PC-3 (cell line): ENCODE measurements at regions not wholly inside any gene's neighbourhood (a gene's known extent, or its start where the extent isn't known, plus 50 kb on each side); places are given as distances from the start of the nearest gene placed in this dataset.

ENCODE experiments used
- ATAC-seq: fragments of 200-7000 bp; cut with Tn5 transposase; 2 replicates; pipeline ENCODE4 v1.9.1; 2020; ENCODE audit warnings: mild to moderate bottlenecking, moderate library complexity
- BruUV-seq: library from RNA; stranded (reverse); fragments of 400-500 nt; replicated peaks from 2 replicates; lab custom pipeline; 2021; lab: Mats Ljungman, UMichigan
- CTCF ChIA-PET: fragments of 300-600 bp; sonication (Branson Sonifier 250); formaldehyde crosslinking; loops from one replicate; lab custom pipeline; 2022; ENCODE audit warnings: antibody characterized with exemption; lab: Charles Lee
- POLR2A ChIA-PET: fragments of 300-600 bp; sonication (Branson Sonifier 250); formaldehyde crosslinking; loops from one replicate; lab custom pipeline; 2022; ENCODE audit warnings: antibody characterized with exemption; ENCODE audit not compliant: unreplicated experiment; lab: Charles Lee
- DNase-seq: peaks from one replicate; pipeline ENCODE4 v3.0.0-alpha.2; 2015
- H2AFZ ChIP-seq: fragments of 300-600 bp; sonication (generic); 2 replicates; pipeline ENCODE4 v1.6.0; 2016; ENCODE audit warnings: antibody characterized with exemption, low read length
- H3F3A ChIP-seq: fragments of 300-600 bp; sonication (generic); one replicate; pipeline ENCODE4 v1.6.0; 2017; ENCODE audit warnings: antibody characterized with exemption, low read length, control low read depth, mild to moderate bottlenecking; ENCODE audit not compliant: unreplicated experiment
- H3K27ac ChIP-seq: fragments of 300-600 bp; sonication (generic); 2 replicates; pipeline ENCODE4 v1.5.1; 2016; ENCODE audit warnings: mild to moderate bottlenecking, low read length
- H3K27me3 ChIP-seq: fragments of 300-600 bp; sonication (generic); 2 replicates; pipeline ENCODE4 v1.6.1; 2016; ENCODE audit warnings: low read length, mixed read lengths
- H3K36me3 ChIP-seq: fragments of 300-600 bp; sonication (generic); 2 replicates; pipeline ENCODE4 v1.6.1; 2016; ENCODE audit warnings: low read depth, mixed run types, low read length, mixed read lengths
- H3K4me1 ChIP-seq: fragments of 300-600 bp; sonication (generic); 2 replicates; pipeline ENCODE4 v1.5.1; 2016; ENCODE audit warnings: low read length; ENCODE audit not compliant: insufficient read depth
- H3K4me2 ChIP-seq: fragments of 300-600 bp; sonication (generic); 2 replicates; pipeline ENCODE4 v1.6.0; 2016; ENCODE audit warnings: low read length
- H3K4me3 ChIP-seq: fragments of 300-600 bp; sonication (generic); 2 replicates; pipeline ENCODE4 v1.5.1; 2016; ENCODE audit warnings: mild to moderate bottlenecking, low read length, mixed read lengths
- H3K79me2 ChIP-seq: fragments of 300-600 bp; sonication (generic); 2 replicates; pipeline ENCODE4 v1.6.1; 2017; ENCODE audit warnings: low read length, mixed read lengths
- H3K9ac ChIP-seq: fragments of 300-600 bp; sonication (generic); 2 replicates; pipeline ENCODE4 v1.6.0; 2016; ENCODE audit warnings: mild to moderate bottlenecking, low read length
- H3K9me2 ChIP-seq: fragments of 300-600 bp; sonication (generic); replicated peaks from 2 replicates; pipeline ENCODE4 v1.6.1; 2016; ENCODE audit warnings: mixed run types, low read length, mixed read lengths
- H3K9me3 ChIP-seq: fragments of 300-600 bp; sonication (generic); 2 replicates; pipeline ENCODE4 v1.6.1; 2016; ENCODE audit warnings: low read length, mixed read lengths
- H4K20me1 ChIP-seq: fragments of 300-600 bp; sonication (generic); 2 replicates; pipeline ENCODE4 v1.6.1; 2016; ENCODE audit warnings: low read length, mixed read lengths
- CTCF ChIP-seq: fragments of 300-600 bp; sonication (generic); conservative IDR thresholded peaks from 2 replicates; pipeline ENCODE4 v1.5.1; 2017; ENCODE audit warnings: antibody characterized with exemption, low read depth, mild to moderate bottlenecking, low read length
- EZH2 ChIP-seq: fragments of 300-600 bp; sonication (generic); IDR thresholded peaks from one replicate; pipeline ENCODE4 v1.6.1; 2017; ENCODE audit warnings: antibody characterized with exemption, mild to moderate bottlenecking, low read length; ENCODE audit not compliant: unreplicated experiment
- EZH2phosphoT487 ChIP-seq: fragments of 300-600 bp; sonication (generic); IDR thresholded peaks from 2 replicates; pipeline ENCODE4 v1.6.1; 2018; ENCODE audit warnings: mild to moderate bottlenecking, antibody characterized with exemption, low read length, borderline replicate concordance
- intact Hi-C: fragments of 100-400 bp; cut with micrococcal nuclease; formaldehyde crosslinking; loops from 2 replicates; pipeline ENCODE4 v1.9.0; 2023

- TF ChIP-seq CTCF (no peak), EZH2phosphoT487 (no peak), EZH2 (no peak)
- Histone ChIP-seq H3K79me2 (no peaks in the 10 kb centered on the region), H3K9me3 (no peaks in the 10 kb centered on the region), H3K9me2 (no peaks in the 10 kb centered on the region), H3K9ac (no peak overlapping the region), H3K4me1 (no peaks in the 10 kb centered on the region; the same call in 1 of the 2 replicates), H3K4me2 (no peak overlapping the region), H3K27me3 (peaks cover 14% of the 10 kb centered on the region), H3F3A (no peaks in the 10 kb centered on the region), H3K27ac (no peak overlapping the region), H3K36me3 (no peaks in the 10 kb centered on the region), H2AFZ (no peak overlapping the region), H4K20me1 (no peaks in the 10 kb centered on the region), H3K4me3 (no peak overlapping the region)
- BruUV-seq: no TSS peak
- ATAC-seq (peak; percentile 45; the same call in 1 of the 2 replicates), DNase-seq (peak; percentile 9)
- POLR2A ChIA-PET: no interaction called here
- intact Hi-C loops: no loop called here
- CTCF ChIA-PET: no interaction called here
Observed at GRCh38 chr10:120095875-120096274, 203.3 kb downstream of the SEC23IP start.

- no peaks in the 10 kb centered on the region for H3K79me2 ChIP-seq
- H3K27me3 ChIP-seq: peaks cover 32% of the 10 kb centered on the region
- no peaks in the 10 kb centered on the region for H3K36me3 ChIP-seq
- ATAC-seq (no peak), DNase-seq (no peak)
- H3F3A ChIP-seq: no peaks in the 10 kb centered on the region
- no peak overlapping the region for H3K27ac ChIP-seq
- H4K20me1 ChIP-seq: no peaks in the 10 kb centered on the region
- H3K9me3 ChIP-seq: no peaks in the 10 kb centered on the region
- POLR2A ChIA-PET: no interaction called here
- no peak overlapping the region for H3K4me2 ChIP-seq
- no peak overlapping the region for H3K9ac ChIP-seq
- no peak for TF ChIP-seq EZH2phosphoT487
- no peak for TF ChIP-seq EZH2
- TF ChIP-seq CTCF: no peak
- H3K4me1 ChIP-seq: no peaks in the 10 kb centered on the region; the same call in 1 of the 2 replicates
- H3K4me3 ChIP-seq: no peak overlapping the region
- H2AFZ ChIP-seq: no peak overlapping the region
- intact Hi-C loops: no loop called here
- no peaks in the 10 kb centered on the region for H3K9me2 ChIP-seq
- BruUV-seq: no TSS peak
- CTCF ChIA-PET: no interaction called here
Observed at GRCh38 chr10:120097766-120098165, 205.2 kb downstream of the SEC23IP start.

GRCh38 chr10:120098232-120098930, 205.9 kb downstream of the SEC23IP start:
- Histone ChIP-seq H3K4me1 (no peaks in the 10 kb centered on the region; the same call in 1 of the 2 replicates), H3K79me2 (no peaks in the 10 kb centered on the region), H3K36me3 (no peaks in the 10 kb centered on the region), H3K27ac (no peak overlapping the region), H3F3A (no peaks in the 10 kb centered on the region), H3K9me2 (no peaks in the 10 kb centered on the region), H3K4me3 (no peak overlapping the region), H3K9me3 (no peaks in the 10 kb centered on the region), H3K9ac (no peak overlapping the region), H4K20me1 (no peaks in the 10 kb centered on the region), H3K4me2 (no peak overlapping the region), H3K27me3 (peaks cover 38% of the 10 kb centered on the region), H2AFZ (no peak overlapping the region)
- no peak for ATAC-seq
- ChIA-PET CTCF (no interaction called here), POLR2A (no interaction called here)
- BruUV-seq: no TSS peak
- intact Hi-C loops: no loop called here
- no peak for DNase-seq
- TF ChIP-seq CTCF (no peak), EZH2phosphoT487 (no peak), EZH2 (no peak)
